ENCODE measurements at regions not wholly inside any gene's neighbourhood (a gene's known extent, or its start where the extent isn't known, plus 50 kb on each side); places are given as distances from the start of the nearest gene placed in this dataset.

DNA sequence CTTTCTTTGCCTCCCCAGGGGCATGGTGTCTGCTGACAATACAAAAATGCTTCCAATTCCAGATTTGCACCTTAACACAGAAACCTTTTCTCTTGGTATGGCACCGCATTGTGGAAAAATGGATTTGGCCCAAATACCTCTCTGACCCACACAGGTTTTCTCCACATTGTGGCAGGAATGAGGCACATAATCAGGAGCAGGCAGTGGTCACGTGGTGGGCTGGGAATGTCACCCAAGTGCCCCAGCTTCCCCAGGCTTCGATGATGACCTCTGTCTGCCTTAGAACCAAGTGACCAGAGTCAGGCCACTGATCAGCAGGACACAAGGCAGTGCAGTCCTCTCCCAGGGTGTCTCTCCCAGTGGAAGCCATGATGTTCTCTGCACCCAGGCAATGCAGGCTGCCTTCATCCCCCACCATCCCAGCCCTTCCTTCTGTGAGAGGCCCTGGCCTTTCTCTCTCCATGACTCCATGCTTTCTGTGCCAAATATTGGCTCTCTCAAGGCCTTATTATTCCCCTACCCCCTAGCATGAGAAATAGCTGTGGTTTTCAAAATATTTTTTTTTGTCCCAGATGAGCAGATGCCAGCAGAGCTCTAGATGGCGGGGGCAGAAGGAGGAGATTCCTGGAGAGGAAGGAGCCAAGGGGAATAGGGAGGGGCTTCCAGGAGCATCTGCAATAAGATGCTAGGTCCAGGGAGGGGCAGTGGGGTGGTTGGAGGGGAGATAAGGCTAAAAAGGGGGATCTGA is 198.9 kb downstream of the ACKR3 start:
- 0% methylated on average over 1 of the region's 4 CpGs for WGBS (ENCODE audit: insufficient coverage, low coverage, missing lambda C conversion rate)
- Histone ChIP-seq H3K9ac (ENCODE audit: insufficient read depth in 1 of 2, low read depth in 2 of 2, low read length in 2 of 2) (no peak overlapping the region), H2AFZ (ENCODE audit: low read depth, low read length) (no peak overlapping the region), H3K79me2 (ENCODE audit: control insufficient read depth, insufficient read depth, low read length) (no peaks in the 10 kb centered on the region), H3K9me3 (replicated peaks; ENCODE audit: control insufficient read depth, insufficient read depth, low read depth, low read length) (no peaks in the 10 kb centered on the region), H3K36me3 (ENCODE audit: control insufficient read depth, insufficient read depth, low read length) (no peaks in the 10 kb centered on the region), H4K20me1 (replicated peaks; ENCODE audit: control insufficient read depth, insufficient read depth, low read length) (no peaks in the 10 kb centered on the region), H3K4me2 (ENCODE audit: insufficient read depth, low read length) (no peak overlapping the region), H3K4me3 (no peak overlapping the region), H3K9me1 (ENCODE audit: control insufficient read depth, insufficient read depth, low read length) (no peaks in the 10 kb centered on the region), H3K4me1 (replicated peaks in 1 of 2; ENCODE audit: control insufficient read depth in 2 of 2, insufficient read depth in 2 of 2, low read length in 2 of 2) (no peaks in the 10 kb centered on the region), H3K27me3 (ENCODE audit: control insufficient read depth in 2 of 2, insufficient read depth in 2 of 2, low read length in 2 of 2) (peaks cover 0 to 14% of the 10 kb centered on the region in 2 experiments; a peak in 2 of 5 replicates), H3K27ac (ENCODE audit: extremely low read depth, low read depth, low read length) (no peak overlapping the region)
- no TSS peak for BruUV-seq (replicated peaks)
- POLR2A ChIA-PET: no interaction called here
- intact Hi-C loops (cut with micrococcal nuclease) (no loop called here), in situ Hi-C loops (cut with MboI) (no loop called here)
- FAIRE-seq: no peak
- CTCF ChIA-PET (ENCODE audit: low intra/inter-chr PET ratio): no interaction called here
- ATAC-seq: no peak
- no peak for DNase-seq (ENCODE audit: extremely low read depth in 1 of 4, low spot score in 3 of 4)
- TF ChIP-seq ZBED1 (IDR thresholded peaks at IDR 0.05): no peak
- TF ChIP-seq, protein P1, sequence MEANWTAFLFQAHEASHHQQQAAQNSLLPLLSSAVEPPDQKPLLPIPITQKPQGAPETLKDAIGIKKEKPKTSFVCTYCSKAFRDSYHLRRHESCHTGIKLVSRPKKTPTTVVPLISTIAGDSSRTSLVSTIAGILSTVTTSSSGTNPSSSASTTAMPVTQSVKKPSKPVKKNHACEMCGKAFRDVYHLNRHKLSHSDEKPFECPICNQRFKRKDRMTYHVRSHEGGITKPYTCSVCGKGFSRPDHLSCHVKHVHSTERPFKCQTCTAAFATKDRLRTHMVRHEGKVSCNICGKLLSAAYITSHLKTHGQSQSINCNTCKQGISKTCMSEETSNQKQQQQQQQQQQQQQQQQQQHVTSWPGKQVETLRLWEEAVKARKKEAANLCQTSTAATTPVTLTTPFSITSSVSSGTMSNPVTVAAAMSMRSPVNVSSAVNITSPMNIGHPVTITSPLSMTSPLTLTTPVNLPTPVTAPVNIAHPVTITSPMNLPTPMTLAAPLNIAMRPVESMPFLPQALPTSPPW (CRISPR knock-in tag; IDR thresholded peaks at IDR 0.05): no peak
- TF ChIP-seq RAD21 (CRISPR knock-in tag; conservative IDR thresholded peaks at IDR 0.05 in 1 of 2, IDR thresholded peaks at IDR 0.05 in 1 of 2): no peak
- no peak for TF ChIP-seq ZNF589 (CRISPR knock-in tag; IDR thresholded peaks at IDR 0.05; ENCODE audit: low read depth)
- TF ChIP-seq, protein P2, sequence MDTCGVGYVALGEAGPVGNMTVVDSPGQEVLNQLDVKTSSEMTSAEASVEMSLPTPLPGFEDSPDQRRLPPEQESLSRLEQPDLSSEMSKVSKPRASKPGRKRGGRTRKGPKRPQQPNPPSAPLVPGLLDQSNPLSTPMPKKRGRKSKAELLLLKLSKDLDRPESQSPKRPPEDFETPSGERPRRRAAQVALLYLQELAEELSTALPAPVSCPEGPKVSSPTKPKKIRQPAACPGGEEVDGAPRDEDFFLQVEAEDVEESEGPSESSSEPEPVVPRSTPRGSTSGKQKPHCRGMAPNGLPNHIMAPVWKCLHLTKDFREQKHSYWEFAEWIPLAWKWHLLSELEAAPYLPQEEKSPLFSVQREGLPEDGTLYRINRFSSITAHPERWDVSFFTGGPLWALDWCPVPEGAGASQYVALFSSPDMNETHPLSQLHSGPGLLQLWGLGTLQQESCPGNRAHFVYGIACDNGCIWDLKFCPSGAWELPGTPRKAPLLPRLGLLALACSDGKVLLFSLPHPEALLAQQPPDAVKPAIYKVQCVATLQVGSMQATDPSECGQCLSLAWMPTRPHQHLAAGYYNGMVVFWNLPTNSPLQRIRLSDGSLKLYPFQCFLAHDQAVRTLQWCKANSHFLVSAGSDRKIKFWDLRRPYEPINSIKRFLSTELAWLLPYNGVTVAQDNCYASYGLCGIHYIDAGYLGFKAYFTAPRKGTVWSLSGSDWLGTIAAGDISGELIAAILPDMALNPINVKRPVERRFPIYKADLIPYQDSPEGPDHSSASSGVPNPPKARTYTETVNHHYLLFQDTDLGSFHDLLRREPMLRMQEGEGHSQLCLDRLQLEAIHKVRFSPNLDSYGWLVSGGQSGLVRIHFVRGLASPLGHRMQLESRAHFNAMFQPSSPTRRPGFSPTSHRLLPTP (IDR thresholded peaks at IDR 0.05; ENCODE audit: borderline replicate concordance, extremely low read depth, insufficient read length): no peak
- TF ChIP-seq NUFIP1 (IDR thresholded peaks at IDR 0.05; ENCODE audit: partially characterized antibody): no peak
- TF ChIP-seq, protein P3, sequence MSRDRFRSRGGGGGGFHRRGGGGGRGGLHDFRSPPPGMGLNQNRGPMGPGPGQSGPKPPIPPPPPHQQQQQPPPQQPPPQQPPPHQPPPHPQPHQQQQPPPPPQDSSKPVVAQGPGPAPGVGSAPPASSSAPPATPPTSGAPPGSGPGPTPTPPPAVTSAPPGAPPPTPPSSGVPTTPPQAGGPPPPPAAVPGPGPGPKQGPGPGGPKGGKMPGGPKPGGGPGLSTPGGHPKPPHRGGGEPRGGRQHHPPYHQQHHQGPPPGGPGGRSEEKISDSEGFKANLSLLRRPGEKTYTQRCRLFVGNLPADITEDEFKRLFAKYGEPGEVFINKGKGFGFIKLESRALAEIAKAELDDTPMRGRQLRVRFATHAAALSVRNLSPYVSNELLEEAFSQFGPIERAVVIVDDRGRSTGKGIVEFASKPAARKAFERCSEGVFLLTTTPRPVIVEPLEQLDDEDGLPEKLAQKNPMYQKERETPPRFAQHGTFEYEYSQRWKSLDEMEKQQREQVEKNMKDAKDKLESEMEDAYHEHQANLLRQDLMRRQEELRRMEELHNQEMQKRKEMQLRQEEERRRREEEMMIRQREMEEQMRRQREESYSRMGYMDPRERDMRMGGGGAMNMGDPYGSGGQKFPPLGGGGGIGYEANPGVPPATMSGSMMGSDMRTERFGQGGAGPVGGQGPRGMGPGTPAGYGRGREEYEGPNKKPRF (IDR thresholded peaks at IDR 0.05; ENCODE audit: low read depth, low read length): no peak
- no peak for TF ChIP-seq ILF3 (IDR thresholded peaks at IDR 0.05; ENCODE audit: borderline replicate concordance)
- no peak for TF ChIP-seq RBM15 (IDR thresholded peaks at IDR 0.05; ENCODE audit: insufficient read depth, low read length)
- TF ChIP-seq SAFB (IDR thresholded peaks at IDR 0.05; ENCODE audit: borderline replicate concordance, low read depth, low read length): no peak
- no peak for TF ChIP-seq NEUROD1 (IDR thresholded peaks at IDR 0.05; ENCODE audit: borderline replicate concordance, low read depth, low read length, partially characterized antibody)
- TF ChIP-seq, protein P4, sequence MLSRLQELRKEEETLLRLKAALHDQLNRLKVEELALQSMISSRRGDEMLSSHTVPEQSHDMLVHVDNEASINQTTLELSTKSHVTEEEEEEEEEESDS (CRISPR knock-in tag; IDR thresholded peaks at IDR 0.05): no peak
- TF ChIP-seq ZNF316 (IDR thresholded peaks at IDR 0.05): no peak
- no peak for TF ChIP-seq ZNF140 (CRISPR knock-in tag; IDR thresholded peaks at IDR 0.05)

Data from K562 (cell line).